Peyer's patch (tissue), 4 donors: ENCODE measurements at regions not wholly inside any gene's neighbourhood (a gene's known extent, or its start where the extent isn't known, plus 50 kb on each side); places are given as distances from the start of the nearest gene placed in this dataset.

Source experiments
- DNase-seq, 3 donors: peaks; one replicate each; pipeline ENCODE4 v3.0.0-alpha.2; 2017 to 2019
- H3K27ac ChIP-seq, 4 donors: fragments of 200-600 bp; sonication (generic); one replicate each; pipeline ENCODE4 v1.5.1; 2016 to 2019
- H3K27me3 ChIP-seq, 2 donors: fragments of 200-600 bp; sonication (generic); one replicate each; pipeline ENCODE4 v1.5.1; 2019
- H3K36me3 ChIP-seq, 3 donors: fragments of 200-600 bp; sonication (generic); one replicate each; pipeline ENCODE4 v1.5.1; 2016 to 2019
- H3K4me1 ChIP-seq, 4 donors: fragments of 200-600 bp; sonication (generic); one replicate each; pipeline ENCODE4 v1.5.1; 2016 to 2019
- H3K4me3 ChIP-seq, 4 donors: fragments of 200-600 bp; sonication (generic); 1 replicate in 3 of 4; 2 replicates in 1 of 4; pipeline ENCODE4 v1.5.1; 2016 to 2019; ENCODE audit warnings: mild to moderate bottlenecking in 1 of 4
- H3K9me3 ChIP-seq, 4 donors: fragments of 200-600 bp; sonication (generic); one replicate each; pipeline ENCODE4 v1.5.1; 2016 to 2019; ENCODE audit warnings: mild to moderate bottlenecking in 1 of 4
- POLR2A ChIP-seq, 2 donors: fragments of 450-650 bp; IDR thresholded peaks; one replicate each; pipeline ENCODE4 v1.5.1; 2017; ENCODE audit warnings: antibody characterized with exemption in 2 of 2, mild to moderate bottlenecking in 2 of 2, moderate library complexity in 2 of 2
- TF ChIP-seq, protein P1 (sequence below), 6 experiments: fragments of 450-650 bp in 4 of 6; fragments of 200-600 bp in 2 of 6; sonication (generic) in 1 of 6; IDR thresholded peaks; one replicate each; pipeline ENCODE4 v1.5.1; 2017 to 2019; ENCODE audit warnings: antibody characterized with exemption in 6 of 6, mild to moderate bottlenecking in 3 of 6, moderate library complexity in 1 of 6

- Histone ChIP-seq H3K4me3 (no peak overlapping the region), H3K36me3 (no peaks in the 10 kb centered on the region), H3K9me3 (no peaks in the 10 kb centered on the region), H3K27ac (no peak overlapping the region), H3K27me3 (no peaks in the 10 kb centered on the region), H3K4me1 (no peaks in the 10 kb centered on the region)
- TF ChIP-seq, protein P1, sequence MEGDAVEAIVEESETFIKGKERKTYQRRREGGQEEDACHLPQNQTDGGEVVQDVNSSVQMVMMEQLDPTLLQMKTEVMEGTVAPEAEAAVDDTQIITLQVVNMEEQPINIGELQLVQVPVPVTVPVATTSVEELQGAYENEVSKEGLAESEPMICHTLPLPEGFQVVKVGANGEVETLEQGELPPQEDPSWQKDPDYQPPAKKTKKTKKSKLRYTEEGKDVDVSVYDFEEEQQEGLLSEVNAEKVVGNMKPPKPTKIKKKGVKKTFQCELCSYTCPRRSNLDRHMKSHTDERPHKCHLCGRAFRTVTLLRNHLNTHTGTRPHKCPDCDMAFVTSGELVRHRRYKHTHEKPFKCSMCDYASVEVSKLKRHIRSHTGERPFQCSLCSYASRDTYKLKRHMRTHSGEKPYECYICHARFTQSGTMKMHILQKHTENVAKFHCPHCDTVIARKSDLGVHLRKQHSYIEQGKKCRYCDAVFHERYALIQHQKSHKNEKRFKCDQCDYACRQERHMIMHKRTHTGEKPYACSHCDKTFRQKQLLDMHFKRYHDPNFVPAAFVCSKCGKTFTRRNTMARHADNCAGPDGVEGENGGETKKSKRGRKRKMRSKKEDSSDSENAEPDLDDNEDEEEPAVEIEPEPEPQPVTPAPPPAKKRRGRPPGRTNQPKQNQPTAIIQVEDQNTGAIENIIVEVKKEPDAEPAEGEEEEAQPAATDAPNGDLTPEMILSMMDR (IDR thresholded peaks at IDR 0.05) = no peak
- TF ChIP-seq POLR2A (IDR thresholded peaks at IDR 0.05) = no peak
- DNase-seq = no peak
Observed at GRCh38 chr6:85193339-85193738, 256.5 kb upstream of the NT5E start.

- Histone ChIP-seq H3K27ac (no peak overlapping the region), H3K9me3 (no peaks in the 10 kb centered on the region), H3K36me3 (no peaks in the 10 kb centered on the region), H3K27me3 (no peaks in the 10 kb centered on the region), H3K4me3 (no peak overlapping the region), H3K4me1 (no peaks in the 10 kb centered on the region)
- DNase-seq = no peak
- TF ChIP-seq, protein P1 (IDR thresholded peaks at IDR 0.05) = no peak
- no peak for TF ChIP-seq POLR2A (IDR thresholded peaks at IDR 0.05)
Observed at GRCh38 chr6:85192596-85192995, 257.3 kb upstream of the NT5E start.

DNA sequence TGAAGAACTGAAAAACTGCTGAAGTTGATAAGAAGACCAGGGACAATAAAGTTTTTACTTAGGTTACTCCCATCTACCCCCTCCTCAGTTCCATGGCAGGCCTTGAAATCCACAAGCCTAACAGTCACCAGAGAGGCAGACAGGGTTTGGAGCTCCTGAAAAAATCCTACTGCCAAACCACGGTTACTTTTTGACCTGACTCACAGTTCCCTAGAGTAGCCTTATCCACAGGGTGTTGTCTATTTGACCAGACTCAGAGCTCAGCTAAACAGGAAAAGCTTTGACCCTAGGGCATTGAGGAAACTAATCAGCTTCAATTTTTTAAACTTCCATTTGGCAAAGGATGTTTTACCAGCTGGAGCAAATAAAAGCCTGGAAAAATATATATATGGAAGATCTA is 257.7 kb upstream of the NT5E start:
- H3K27me3 ChIP-seq = no peaks in the 10 kb centered on the region
- H3K4me1 ChIP-seq = no peaks in the 10 kb centered on the region
- TF ChIP-seq, protein P1 (IDR thresholded peaks at IDR 0.05) = no peak
- no peak for TF ChIP-seq POLR2A (IDR thresholded peaks at IDR 0.05)
- no peaks in the 10 kb centered on the region for H3K36me3 ChIP-seq
- no peak overlapping the region for H3K4me3 ChIP-seq
- H3K9me3 ChIP-seq = no peaks in the 10 kb centered on the region
- no peak for DNase-seq
- H3K27ac ChIP-seq = no peak overlapping the region

DNA sequence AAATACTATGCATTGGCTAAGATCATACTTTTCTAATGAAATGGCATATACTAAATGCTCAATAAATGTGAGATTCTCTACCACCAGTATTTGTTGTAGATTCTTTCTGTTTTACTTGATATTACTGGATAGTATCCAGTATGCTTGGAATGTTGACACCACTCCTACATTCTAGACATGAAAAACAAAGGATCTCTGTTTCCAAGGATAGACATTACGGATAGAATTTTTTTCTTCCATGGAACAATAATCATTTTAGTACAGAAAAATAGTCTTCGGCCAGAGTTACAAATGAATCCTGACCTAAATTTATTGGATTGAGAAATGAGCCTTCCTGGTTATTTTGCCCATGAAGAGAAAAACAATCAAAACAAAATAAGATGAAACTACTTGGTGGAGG is 258.2 kb upstream of the NT5E start:
- TF ChIP-seq POLR2A (IDR thresholded peaks at IDR 0.05) = no peak
- TF ChIP-seq, protein P1 (IDR thresholded peaks at IDR 0.05) = no peak

DNA sequence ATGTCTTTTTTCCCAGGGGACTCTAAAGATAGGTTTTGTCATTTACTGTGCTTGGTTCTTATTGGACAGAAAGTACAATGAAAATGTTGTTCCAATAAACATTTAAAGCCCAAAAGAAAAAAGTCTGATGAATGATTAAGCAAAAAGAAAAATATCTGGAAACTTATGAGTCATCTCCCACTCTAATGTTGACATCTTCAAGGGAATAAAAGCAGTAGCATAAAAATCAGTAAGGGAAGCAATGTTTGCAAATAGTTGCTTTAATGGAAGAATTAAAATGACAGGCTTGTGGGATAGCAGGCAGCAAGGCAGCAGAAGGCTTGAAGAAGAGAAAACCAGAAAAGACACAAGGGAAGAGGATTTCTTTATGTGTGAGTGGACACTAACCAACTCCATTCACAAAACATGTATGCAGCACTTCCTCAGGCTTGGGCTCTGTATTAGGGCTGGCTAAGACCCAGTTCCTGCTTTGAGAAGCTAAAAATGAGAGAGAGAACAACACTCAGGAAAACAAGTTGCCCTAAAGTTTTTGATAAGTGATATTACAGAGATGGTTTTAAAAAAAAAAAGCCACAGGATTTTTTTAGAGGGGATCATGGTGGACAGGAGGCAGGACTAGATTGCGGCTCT is 263.2 kb upstream of the NT5E start:
- Histone ChIP-seq H3K27me3 (no peaks in the 10 kb centered on the region), H3K36me3 (no peaks in the 10 kb centered on the region), H3K4me3 (no peak overlapping the region), H3K27ac (no peak overlapping the region), H3K4me1 (no peaks in the 10 kb centered on the region), H3K9me3 (no peaks in the 10 kb centered on the region)
- TF ChIP-seq, protein P1 (IDR thresholded peaks at IDR 0.05) = no peak
- TF ChIP-seq POLR2A (IDR thresholded peaks at IDR 0.05) = no peak
- no peak for DNase-seq

More for the DNA sequence above, 258.2 kb upstream of the NT5E start:
- H3K27ac ChIP-seq = no peak overlapping the region
- no peak for DNase-seq
- no peaks in the 10 kb centered on the region for H3K4me1 ChIP-seq
- H3K27me3 ChIP-seq = no peaks in the 10 kb centered on the region
- no peaks in the 10 kb centered on the region for H3K9me3 ChIP-seq
- H3K36me3 ChIP-seq = no peaks in the 10 kb centered on the region
- no peak overlapping the region for H3K4me3 ChIP-seq

GRCh38 chr6:85185977-85186376 is 263.9 kb upstream of the NT5E start:
- no peak overlapping the region for H3K27ac ChIP-seq

More at GRCh38 chr6:85185977-85186376, 263.9 kb upstream of the NT5E start:
- H3K9me3 ChIP-seq = no peaks in the 10 kb centered on the region
- TF ChIP-seq POLR2A (IDR thresholded peaks at IDR 0.05) = no peak
- TF ChIP-seq, protein P1 (IDR thresholded peaks at IDR 0.05) = no peak
- H3K27me3 ChIP-seq = no peaks in the 10 kb centered on the region
- no peak for DNase-seq
- no peak overlapping the region for H3K4me3 ChIP-seq
- H3K4me1 ChIP-seq = no peaks in the 10 kb centered on the region
- no peaks in the 10 kb centered on the region for H3K36me3 ChIP-seq
